NCI-H460 (cell line): ENCODE measurements at regions not wholly inside any gene's neighbourhood (a gene's known extent, or its start where the extent isn't known, plus 50 kb on each side); places are given as distances from the start of the nearest gene placed in this dataset.
"Not testable (repeated sequence)": the region's sequence is repeated elsewhere in the genome, so short reads cannot be mapped to it uniquely, and the experiment has no call there.

ENCODE experiments used
- DNase-seq: peaks from one replicate; pipeline ENCODE4 v3.0.0-alpha.2; 2016; ENCODE audit warnings: low read depth; ENCODE audit errors: extremely low read depth

DNA sequence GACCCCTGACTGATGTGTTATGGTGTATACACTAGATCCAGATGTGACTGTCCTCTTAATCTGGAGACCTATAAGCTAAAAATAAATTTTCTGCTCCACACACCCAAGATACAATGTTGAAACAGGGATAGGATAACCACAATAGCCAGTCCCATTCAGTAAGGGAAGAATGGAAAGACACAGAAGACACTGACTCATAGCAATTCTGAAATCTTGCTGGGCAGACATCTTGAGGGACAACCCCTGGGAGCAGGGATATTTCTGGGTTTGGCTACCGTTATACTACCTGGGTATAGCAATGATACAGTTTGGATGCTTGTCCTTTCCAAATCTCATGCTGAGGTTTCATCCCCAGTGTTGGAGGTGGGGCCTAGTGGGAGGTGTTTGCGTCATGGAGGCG, 93.9 kb downstream of the BUD13 start:
- no peak for DNase-seq

DNA sequence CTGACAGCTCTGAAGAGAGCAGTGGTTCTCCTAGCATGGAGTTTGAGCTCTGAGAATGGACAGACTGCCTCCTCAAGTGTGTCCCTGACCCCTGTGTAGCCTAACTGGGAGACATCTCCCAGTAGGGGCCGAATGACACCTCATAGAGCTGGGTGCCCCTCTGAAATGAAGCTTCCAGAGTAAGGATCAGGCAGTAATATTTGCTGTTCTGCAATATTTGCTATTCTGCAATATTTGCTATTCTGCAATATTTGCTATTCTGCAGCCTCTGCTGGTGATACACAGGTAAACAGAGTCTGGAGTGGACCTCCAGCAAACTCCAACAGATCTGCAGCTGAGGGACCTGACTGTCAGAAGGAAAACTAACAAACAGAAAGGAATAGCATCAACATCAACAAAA, 105.5 kb downstream of the BUD13 start:
- not testable (repeated sequence) for DNase-seq

DNA sequence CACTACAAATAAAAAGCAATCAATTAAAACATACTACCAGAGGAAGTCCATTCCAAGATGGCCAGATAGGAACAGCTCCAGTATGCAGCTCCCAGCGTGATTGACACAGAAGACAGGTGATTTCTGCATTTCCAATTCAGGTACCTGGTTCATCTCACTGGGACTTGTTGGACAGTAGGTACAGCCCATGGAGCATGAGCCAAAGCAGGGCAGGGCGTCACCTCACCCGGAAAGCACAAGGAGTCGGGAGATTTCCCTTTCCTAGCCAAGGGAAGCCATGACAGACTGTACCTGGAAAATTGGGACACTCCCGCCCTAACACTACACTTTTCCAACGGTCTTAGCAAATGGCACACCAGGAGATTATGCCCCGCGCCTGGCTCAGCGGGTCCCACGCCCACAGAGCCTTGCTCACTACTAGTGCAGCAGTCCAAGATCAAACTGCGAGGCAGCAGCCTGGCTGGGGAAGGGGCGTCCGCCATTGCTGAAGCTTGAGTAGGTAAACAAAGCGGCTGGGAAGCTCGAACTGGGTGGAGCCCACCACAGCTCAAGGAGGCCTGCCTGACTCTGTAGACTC, 106.0 kb downstream of the BUD13 start:
- DNase-seq = not testable (repeated sequence)

DNA sequence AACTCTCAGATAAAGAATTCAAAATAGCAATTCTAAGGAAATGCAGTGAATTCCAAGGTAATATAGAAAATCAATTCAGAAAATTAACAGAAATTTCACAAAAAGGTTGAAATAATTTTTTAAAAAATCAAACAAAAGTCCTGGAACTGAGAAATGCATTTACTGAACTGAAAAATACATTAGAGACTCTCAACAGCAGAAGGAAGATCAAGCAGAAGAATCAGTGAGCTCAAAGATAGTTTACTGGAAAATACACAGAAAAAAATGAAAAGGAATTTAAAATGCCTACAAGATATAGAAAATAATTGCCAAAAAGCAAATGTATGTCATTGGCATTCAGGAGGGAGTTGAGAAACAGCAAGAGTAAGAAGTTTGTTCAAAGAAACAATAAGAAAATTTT, 107.3 kb downstream of the BUD13 start:
- DNase-seq = no peak

DNA sequence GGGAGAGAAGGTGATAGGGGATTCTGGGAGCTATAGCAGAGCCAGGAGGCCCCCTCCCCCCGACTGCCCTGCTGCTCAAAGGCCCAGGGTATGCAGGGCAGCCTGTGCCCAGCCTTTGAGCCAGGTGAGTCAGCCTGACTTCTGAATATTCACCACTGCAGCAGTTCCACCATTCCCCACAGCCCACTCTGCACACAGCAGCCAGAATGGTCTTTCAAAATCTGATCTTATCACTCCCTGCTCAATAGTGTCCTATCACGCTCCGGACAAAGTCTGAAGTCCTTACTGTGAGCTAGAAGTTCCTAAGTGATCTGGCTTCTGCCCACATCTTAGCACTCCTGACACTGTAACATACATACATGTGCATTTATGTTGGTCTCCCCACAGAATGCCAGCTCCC, 111.7 kb downstream of the BUD13 start:
- DNase-seq = no peak

DNA sequence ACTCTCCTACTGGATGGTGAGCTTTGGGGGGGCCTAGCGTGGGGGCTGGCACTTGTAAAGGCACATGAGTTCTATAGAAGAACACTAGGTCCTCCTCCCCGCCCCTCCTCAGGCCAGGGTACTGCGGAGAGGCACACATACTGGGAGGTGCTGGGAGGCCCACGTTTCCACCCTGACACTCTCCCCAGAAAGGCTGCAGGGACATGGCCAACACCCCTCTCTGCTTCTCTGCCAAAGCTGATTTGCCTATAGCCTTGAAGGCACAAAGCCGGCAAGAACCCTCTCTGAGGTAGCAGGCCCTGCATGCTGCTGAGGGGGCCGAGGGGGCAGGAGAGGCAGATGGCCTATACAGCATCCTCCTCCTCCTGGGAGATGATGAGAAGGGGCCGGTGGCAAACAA, 112.8 kb downstream of the BUD13 start:
- no peak for DNase-seq

DNA sequence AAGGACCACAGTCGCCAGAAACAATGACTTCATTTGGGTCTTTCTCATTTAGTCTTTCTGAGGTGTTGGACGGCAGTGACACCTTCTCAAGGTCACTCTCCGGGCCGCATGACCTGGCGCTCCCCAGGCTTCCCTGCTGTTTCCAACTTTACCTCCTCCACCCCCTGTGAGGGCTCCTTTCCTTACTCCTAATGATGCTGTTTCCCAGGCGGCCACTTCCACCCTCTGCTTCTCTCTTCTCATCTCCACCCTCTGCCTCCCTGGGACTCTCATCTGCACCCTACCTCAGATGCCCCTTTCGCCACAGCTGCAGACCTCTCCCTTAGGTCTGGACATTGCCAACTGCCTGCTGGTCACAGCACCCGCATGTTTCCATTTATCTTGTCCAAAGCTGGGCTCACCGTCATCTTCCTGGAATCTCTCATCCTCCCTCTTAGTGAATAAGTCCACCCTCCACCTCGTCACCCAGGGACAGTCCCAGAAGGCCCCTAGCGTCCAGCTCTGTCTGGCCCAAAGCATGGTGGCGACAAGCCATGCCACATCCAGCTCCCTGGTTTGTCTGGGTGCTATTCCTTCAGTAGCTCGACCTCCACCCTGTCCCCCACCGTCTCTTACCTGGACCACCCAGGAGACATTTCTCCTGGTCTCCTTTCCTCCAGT, 113.8 kb downstream of the BUD13 start:
- DNase-seq = no peak

DNA sequence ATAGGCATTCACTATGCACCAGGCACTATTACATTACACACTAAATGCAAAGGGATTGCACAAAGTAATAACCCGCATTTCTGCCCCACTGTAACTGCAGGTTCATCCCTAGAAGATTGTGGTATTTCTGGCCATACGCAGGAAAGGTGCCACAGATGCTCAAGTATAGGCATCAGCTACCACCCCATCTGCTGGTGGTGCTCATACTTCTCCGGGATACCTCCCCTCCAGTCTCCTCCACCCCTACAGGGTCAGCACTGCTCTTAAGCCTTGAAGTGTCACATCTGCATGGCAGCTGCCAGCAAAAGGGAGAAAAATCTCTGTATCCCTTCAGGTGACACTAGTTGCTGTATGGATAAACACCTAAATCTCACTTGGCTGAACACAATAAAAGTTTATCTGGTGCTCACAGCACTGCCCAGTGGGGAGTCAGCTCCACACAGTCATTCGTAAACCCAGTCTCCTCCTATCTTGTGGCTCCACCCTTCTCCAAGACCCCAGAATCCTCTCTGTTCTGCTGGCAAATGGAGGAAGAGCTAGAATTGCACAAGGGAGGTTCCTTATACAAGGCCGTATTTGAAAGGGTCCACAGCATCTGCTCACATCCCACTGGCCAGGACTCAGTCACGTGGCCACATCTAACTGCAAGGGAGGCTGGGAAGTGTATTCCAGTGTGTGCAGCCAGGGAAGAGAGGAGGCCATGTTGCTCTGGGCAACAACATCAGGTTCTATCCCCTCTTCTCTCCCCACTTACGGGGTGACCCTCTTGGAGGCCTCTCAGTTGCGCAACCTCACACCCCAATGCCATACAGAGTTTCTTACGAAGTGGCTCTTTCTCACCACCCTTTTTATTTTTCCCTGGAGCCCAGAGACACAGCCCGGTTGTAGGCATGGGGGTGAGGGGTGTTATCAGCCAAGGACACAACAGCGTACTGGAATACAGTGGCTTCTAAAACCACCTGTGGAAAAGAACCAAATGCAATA, 114.7 kb downstream of the BUD13 start:
- DNase-seq = no peak

DNA sequence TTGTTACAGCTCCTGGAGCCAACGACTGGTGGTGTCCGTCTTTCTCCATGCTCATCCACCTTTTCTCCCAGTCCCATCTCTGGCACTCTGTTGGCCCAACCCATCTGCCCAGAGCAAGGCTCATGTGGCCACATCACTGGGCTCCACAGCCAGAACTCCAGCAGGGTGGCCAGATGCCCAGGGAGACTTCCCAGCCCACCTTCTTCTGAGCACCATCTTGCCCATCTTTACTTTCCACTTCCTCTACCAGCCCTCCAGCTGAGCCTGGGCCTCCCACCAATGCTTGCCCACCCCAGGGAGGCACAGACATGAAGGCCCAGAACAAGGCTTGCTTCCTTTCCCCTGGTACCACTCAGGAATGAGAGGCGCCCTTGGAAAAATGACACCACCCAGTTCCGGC, 116.8 kb downstream of the BUD13 start:
- DNase-seq = no peak

DNA sequence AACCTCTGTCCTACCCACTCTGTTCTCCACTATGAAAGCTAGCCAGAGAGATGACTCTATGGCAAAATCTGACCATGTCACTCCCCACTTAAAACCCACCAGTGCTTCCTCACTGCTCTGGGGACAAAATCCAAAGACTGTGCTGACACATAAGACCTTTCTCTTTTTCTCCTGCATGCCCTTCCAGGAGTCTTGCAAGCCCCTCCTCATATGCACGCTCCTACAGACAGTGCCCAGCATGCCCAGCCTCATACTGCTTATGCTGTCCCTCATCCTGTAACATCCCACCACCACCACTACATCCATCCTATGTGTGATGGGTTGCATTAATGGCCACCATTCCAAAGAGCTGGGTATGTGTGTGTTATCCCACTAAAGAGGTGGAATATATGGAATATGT, 118.3 kb downstream of the BUD13 start:
- no peak for DNase-seq

DNA sequence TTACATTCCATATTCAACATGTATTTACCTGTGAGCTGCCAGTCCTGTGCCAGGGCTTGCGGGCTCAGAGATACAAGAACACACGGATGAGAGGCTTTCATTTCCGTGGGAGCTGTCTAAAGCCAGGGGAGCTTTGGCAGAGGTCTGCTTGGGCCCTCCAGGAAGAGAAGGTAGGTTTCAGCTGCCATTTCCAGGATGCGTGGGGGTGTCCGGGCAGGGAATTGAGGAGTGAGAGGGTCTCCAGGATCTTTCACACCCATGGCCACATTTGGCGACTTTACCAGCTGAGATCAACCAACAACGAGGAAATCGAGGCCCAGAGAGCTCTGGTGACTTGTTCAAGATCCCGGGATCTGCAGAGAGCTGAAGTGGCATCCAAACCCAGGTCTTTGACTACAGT, 119.6 kb downstream of the BUD13 start:
- no peak for DNase-seq

DNA sequence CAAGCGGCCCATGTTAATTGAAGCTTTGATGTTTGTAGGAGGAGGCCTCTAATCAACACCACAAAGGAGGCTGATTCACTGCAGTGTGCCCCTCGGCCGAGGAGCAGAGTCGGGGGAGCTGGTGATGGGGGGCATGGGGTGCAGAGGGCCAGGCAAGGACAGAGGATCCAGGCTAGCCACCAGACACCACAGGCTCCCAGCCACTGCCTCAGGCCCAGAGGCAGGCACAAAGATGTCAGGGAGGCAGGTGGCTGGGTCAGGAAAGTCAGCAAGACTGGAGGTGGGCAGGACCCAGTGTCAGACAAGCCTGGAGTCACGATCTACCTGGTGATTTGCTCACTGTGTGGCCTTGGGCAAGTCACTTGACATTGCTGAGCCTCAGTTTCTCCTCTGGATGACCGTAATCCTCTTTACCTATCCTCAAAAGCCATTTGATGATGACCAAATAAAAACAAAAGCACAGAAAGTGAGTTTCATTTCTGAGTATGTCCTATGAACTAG, 121.0 kb downstream of the BUD13 start:
- no peak for DNase-seq

DNA sequence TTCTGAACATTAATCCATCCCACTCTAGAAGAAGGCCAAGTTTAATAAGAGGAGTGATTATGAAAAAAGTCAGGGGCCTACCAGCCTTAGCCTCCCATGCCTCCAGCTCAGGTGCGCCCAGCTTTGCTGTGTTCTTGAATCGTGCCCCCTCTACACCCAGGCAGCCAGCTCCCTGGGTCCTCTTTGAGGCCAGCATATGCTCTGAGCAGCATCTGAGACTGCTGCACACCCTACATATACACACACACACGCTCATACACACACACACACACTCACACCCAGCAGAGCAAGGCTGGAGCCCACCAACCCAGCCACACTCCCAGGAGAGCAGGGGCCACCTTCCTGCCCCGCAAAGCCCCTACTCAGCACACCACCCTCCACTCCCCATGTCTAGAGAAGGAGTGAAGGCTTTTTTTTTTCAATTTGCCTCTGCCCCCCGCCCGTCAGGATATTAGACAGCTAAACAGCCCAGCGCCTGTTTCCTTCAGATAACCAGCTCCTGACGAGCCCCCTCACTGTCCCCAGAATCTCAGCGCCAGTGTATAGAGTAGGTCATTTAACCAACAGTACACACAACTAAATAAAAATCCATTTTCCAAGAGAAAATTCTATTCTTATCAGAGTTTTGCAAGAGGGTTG, 121.6 kb downstream of the BUD13 start:
- no peak for DNase-seq

DNA sequence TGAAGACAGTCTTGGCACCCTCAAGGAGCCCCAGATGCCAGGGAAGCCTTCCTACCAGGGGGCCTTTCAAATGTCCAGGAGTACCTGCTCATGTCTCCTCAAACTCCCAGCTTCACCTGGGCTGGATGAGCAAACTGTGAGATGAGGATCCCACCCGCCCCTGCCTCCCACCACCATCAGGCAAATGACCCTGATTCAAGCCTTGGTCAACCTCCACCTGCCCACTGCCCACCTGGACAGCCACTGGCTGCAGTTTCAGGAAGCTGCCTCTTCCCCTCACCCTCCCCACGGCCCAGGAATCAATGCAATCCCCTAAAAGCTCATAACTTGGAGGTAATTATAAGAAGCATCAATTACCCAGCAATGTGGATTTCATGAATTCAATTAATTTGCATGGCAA, 122.7 kb downstream of the BUD13 start:
- DNase-seq = no peak

DNA sequence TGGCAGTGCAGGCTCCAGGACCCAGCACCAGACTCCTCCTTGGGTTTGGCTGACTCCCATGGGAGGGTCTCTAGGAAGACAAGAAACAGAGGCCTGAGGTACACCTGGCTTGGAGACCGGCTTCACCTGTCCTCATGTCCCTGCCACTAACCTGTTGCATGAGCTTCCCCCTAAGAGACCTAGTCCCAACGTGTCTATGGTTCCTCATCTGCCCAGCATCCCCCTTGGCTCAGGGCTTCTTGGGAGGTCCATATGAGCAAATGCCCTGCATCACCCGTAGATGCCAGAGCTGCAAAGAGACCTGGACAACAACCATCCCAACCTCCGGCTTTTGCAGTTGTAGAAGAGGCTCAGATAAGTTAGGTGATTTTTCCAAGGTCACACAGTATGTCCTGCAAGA, 123.5 kb downstream of the BUD13 start:
- no peak for DNase-seq

DNA sequence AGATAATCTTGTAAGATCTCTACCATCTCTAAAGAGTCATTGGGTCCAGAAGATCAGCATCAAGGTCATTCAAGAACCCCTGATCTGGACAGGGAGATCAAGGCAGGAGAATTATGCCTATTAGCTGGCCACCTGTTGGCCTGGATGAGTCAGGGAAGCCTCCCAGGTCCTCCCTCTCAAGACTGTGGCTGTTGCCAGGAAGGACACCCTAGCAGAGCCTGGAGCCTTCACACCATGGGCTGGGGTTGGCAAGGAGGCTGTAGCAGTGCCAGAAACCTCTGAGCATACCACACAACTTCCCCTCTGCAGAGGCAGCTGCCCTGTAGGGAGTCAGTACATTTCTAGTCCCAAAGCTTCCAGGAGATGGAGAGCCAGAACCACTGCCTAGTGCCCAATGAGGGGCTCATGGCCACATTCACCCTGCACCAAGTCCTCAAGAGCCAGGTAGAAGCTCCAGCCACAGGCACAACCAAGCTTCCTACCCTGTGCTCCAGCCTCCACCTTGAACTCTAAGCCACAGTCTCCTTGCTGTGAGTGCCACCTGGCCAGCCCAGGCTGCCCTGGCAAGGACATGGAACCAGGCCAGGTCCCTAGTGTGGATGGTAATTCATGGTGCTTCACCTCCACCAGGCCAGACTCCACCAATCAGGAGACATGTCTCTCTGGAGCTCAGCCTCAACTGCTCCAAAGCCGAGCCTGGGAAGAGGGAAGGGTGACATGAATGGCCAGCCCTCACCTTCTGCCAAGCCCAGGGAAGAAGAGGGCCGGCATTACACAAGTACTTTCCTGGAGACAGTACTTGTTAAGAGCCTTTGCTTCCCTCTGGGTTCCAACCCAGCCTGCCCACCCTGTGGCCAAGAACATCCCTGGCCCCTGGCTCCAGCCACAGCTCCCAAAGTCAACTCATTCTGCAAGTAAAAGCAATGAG, 124.3 kb downstream of the BUD13 start:
- DNase-seq = no peak

DNA sequence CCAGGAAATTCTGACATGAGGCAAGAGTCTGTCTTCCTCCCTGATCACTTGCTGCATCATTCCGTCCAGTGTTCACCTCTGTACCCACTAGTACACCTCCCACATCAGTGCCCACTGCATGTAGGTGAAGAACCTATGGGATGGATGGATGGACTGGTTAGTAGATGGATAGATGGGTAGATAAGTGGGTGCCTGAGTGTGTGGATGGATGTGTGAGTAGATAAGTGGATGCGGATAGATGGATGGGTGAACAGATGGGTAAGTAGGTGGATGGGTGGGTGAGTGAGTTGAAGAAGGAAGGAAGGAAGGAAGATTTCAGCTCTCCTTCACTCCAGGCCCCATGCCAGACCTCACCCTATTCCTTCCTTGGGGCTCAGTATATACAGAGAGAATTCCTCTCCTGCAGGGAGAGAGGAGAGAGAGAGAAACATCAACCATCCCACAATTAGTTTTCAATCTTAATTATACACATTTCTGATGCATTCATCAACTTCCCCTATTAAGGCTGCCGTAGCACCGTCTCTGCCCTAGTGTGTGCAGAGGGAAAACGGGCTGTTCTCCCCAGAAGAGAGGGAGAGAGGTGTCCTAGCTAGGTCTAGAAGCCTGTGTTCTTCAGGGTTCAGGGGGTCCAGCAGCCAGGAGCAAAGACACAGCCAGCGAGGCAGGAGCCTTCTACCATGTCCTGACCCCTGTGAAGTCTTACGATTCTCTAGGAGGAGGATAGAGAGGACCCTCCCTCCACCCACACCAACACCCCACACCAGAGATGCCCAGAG, 125.3 kb downstream of the BUD13 start:
- DNase-seq = no peak

DNA sequence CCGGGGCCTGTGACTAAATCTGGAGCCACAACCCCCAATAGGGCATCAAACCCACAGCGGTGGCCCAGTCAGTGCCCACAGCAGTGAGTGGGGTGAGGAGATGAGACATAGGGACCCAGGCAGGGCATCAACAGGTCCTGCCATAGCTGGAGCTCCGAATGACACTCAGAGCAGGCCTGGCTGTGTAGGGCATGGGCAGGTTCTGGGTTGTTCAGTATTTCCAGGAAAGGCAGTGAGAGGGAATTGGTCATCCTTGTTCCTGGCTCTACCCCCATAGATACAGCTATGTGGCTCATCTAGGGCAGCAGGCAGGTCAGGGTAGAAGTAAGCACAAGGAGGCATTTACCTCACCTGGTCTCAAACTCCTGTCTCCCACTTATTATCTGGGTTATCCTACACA, 126.6 kb downstream of the BUD13 start:
- DNase-seq = no peak

DNA sequence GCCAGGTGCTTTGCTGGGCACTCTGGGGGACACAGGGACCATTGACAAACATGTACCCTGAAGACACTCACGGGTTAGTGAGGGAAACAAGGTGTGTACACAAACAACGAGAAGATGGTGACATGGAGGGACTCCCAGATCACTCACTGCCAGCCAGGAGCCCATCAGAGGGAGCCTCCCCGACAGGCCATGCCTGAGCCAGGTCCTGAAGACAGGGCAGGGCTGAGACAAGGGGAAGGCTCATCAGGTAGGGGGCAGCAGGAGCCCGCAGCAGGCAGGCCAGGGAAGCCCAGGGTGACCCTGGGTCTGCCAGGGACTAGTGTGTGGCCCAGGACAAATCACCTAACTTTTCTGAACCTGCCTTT, 127.9 kb downstream of the BUD13 start:
- DNase-seq = no peak
